SK-N-MC (cell line): ENCODE measurements at regions not wholly inside any gene's neighbourhood (a gene's known extent, or its start where the extent isn't known, plus 50 kb on each side); places are given as distances from the start of the nearest gene placed in this dataset.

Source experiments
- EZH2 ChIP-seq: fragments of 200-600 bp; sonication (generic); IDR thresholded peaks from one replicate; pipeline ENCODE4 v1.6.1; 2017; ENCODE audit warnings: antibody characterized with exemption
- POLR2AphosphoS5 ChIP-seq: IDR thresholded peaks from 2 replicates; pipeline ENCODE4 v1.6.1; 2012; ENCODE audit warnings: mild to moderate bottlenecking, low read depth, low read length, borderline replicate concordance

DNA sequence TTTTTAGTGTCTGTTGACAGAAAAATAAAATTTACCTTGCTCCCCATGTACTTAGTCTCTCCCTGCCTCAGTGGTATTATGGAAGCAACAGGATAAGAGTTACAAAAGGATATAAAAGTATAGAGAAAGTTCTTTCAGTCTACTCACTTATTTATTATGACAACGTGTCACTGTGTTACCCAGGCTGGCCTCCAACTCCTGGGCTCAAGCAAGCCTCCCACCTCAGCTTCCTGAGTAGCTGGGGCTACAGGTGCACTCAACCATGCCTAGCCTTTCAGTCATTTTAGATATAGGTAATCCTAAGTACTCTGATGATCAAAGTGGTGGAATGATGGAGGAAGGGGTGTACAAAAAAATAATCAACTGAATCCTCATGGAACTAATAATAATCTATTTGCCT lies 215.2 kb upstream of the MKLN1 start:
- TF ChIP-seq POLR2AphosphoS5: no peak
- no peak for TF ChIP-seq EZH2
